ENCODE measurements at regions not wholly inside any gene's neighbourhood (a gene's known extent, or its start where the extent isn't known, plus 50 kb on each side); places are given as distances from the start of the nearest gene placed in this dataset.

DNA sequence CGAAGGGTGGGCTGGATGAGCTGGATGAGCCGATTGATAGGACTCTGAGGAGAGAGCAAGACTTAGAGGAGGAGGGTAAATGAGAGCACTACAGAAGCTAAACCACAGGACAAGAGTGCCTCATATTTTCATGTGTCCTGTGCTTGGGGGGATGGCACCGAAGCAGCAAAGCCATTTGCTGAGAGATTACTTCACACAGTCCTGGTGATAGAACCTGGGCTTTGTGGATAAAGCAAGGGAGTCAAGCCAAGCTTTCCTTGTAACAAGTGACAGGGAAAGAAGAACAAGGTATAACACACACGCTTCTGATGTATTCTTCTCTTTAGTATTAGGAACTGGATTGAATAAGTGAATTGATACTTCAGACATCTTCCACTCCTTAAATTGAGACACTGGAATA lies 253.7 kb downstream of the ANKRD7 start:
- H2AFZ ChIP-seq (ENCODE audit: low read length), result no peak overlapping the region

DNA sequence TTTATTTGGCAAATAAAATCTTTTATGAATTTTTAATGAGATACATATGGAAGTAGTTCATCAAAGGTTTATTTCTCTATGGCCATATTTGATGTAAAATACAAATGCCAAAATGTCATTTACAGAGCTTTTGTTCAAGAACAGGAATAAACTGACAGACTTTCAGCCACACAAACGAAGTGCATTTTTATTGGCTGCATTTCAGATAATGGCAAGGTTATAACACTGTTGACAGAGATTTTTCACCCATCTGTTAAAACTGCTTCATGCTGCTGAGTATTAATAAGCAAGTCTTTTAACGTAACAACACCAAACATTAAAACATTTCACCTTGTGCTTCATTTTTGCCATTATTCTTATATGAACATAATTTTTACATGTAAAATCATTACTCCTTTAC lies 254.4 kb downstream of the ANKRD7 start:
- TF ChIP-seq EZH2phosphoT487 (IDR thresholded peaks at IDR 0.05; ENCODE audit: borderline replicate concordance), result no peak
- TF ChIP-seq, protein P1, sequence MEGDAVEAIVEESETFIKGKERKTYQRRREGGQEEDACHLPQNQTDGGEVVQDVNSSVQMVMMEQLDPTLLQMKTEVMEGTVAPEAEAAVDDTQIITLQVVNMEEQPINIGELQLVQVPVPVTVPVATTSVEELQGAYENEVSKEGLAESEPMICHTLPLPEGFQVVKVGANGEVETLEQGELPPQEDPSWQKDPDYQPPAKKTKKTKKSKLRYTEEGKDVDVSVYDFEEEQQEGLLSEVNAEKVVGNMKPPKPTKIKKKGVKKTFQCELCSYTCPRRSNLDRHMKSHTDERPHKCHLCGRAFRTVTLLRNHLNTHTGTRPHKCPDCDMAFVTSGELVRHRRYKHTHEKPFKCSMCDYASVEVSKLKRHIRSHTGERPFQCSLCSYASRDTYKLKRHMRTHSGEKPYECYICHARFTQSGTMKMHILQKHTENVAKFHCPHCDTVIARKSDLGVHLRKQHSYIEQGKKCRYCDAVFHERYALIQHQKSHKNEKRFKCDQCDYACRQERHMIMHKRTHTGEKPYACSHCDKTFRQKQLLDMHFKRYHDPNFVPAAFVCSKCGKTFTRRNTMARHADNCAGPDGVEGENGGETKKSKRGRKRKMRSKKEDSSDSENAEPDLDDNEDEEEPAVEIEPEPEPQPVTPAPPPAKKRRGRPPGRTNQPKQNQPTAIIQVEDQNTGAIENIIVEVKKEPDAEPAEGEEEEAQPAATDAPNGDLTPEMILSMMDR (conservative IDR thresholded peaks at IDR 0.05; ENCODE audit: low read length), result no peak
- H3K36me3 ChIP-seq (ENCODE audit: insufficient read depth, low read length), result no peaks in the 10 kb centered on the region
- no peak overlapping the region for H3K4me3 ChIP-seq (ENCODE audit: low read length, poor library complexity, severe bottlenecking)
- no peaks in the 10 kb centered on the region for H3K27me3 ChIP-seq (ENCODE audit: insufficient read depth, low read length, poor library complexity, severe bottlenecking)
- no peaks in the 10 kb centered on the region for H3K4me1 ChIP-seq (ENCODE audit: insufficient read depth, low read length, poor library complexity, severe bottlenecking)
- no peaks in the 10 kb centered on the region for H3F3A ChIP-seq (ENCODE audit: low read depth)
- H3K9me2 ChIP-seq (replicated peaks; ENCODE audit: low read depth, low read length), result no peaks in the 10 kb centered on the region
- H3K4me2 ChIP-seq (ENCODE audit: low read depth, low read length, poor library complexity, severe bottlenecking), result no peak overlapping the region
- H2AFZ ChIP-seq (ENCODE audit: low read length), result no peak overlapping the region
- no peak overlapping the region for H3K9ac ChIP-seq (ENCODE audit: low read depth, low read length, poor library complexity, severe bottlenecking)
- H4K20me1 ChIP-seq (ENCODE audit: insufficient read depth, low read length, poor library complexity, severe bottlenecking), result no peaks in the 10 kb centered on the region
- no peaks in the 10 kb centered on the region for H3K79me2 ChIP-seq (ENCODE audit: insufficient read depth, low read length)
- H3K9me3 ChIP-seq (ENCODE audit: insufficient read depth, low read depth, low read length), result no peaks in the 10 kb centered on the region; the same call in 1 of the 2 replicates

More for the DNA sequence above, 253.7 kb downstream of the ANKRD7 start:
- no peak overlapping the region for H3K4me2 ChIP-seq (ENCODE audit: low read depth, low read length, poor library complexity, severe bottlenecking)
- no peaks in the 10 kb centered on the region for H3F3A ChIP-seq (ENCODE audit: low read depth)
- H3K9ac ChIP-seq (ENCODE audit: low read depth, low read length, poor library complexity, severe bottlenecking), result no peak overlapping the region
- H3K9me2 ChIP-seq (replicated peaks; ENCODE audit: low read depth, low read length), result no peaks in the 10 kb centered on the region
- no peaks in the 10 kb centered on the region for H3K36me3 ChIP-seq (ENCODE audit: insufficient read depth, low read length)
- no peaks in the 10 kb centered on the region for H3K4me1 ChIP-seq (ENCODE audit: insufficient read depth, low read length, poor library complexity, severe bottlenecking)
- no peak overlapping the region for H3K4me3 ChIP-seq (ENCODE audit: low read length, poor library complexity, severe bottlenecking)
- H3K79me2 ChIP-seq (ENCODE audit: insufficient read depth, low read length), result no peaks in the 10 kb centered on the region
- no peaks in the 10 kb centered on the region; the same call in 1 of the 2 replicates for H3K9me3 ChIP-seq (ENCODE audit: insufficient read depth, low read depth, low read length)
- H3K27me3 ChIP-seq (ENCODE audit: insufficient read depth, low read length, poor library complexity, severe bottlenecking), result no peaks in the 10 kb centered on the region
- H4K20me1 ChIP-seq (ENCODE audit: insufficient read depth, low read length, poor library complexity, severe bottlenecking), result no peaks in the 10 kb centered on the region
- TF ChIP-seq, protein P1 (conservative IDR thresholded peaks at IDR 0.05; ENCODE audit: low read length), result no peak
- TF ChIP-seq EZH2phosphoT487 (IDR thresholded peaks at IDR 0.05; ENCODE audit: borderline replicate concordance), result no peak

DNA sequence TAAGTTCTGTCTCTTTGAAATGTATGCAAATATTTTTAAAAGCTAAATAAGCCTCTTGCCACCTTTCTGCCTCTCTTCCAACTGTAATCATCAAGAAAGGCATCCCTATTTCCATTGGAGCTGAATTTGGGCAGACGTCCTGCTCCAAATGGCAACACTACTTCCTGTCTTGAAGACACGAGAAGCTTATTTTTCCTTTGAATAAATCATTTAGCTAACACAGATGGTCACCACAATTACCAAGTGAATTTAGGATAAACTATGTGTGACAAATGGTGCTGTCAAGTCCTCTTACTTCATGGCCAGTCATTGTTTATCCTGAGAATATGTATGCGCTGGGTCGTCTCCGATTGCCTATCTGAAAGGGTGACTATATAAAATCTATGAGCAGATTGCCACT lies 268.0 kb downstream of the ANKRD7 start:
- Histone ChIP-seq H3K9me3 (ENCODE audit: insufficient read depth, low read depth, low read length) (no peaks in the 10 kb centered on the region), H3K79me2 (ENCODE audit: insufficient read depth, low read length) (no peaks in the 10 kb centered on the region), H3K36me3 (ENCODE audit: insufficient read depth, low read length) (no peaks in the 10 kb centered on the region), H3K4me3 (ENCODE audit: low read length, poor library complexity, severe bottlenecking) (no peak overlapping the region), H2AFZ (ENCODE audit: low read length) (no peak overlapping the region), H3K4me2 (ENCODE audit: low read depth, low read length, poor library complexity, severe bottlenecking) (no peak overlapping the region), H3K9ac (ENCODE audit: low read depth, low read length, poor library complexity, severe bottlenecking) (no peak overlapping the region), H3K27me3 (ENCODE audit: insufficient read depth, low read length, poor library complexity, severe bottlenecking) (no peaks in the 10 kb centered on the region), H4K20me1 (ENCODE audit: insufficient read depth, low read length, poor library complexity, severe bottlenecking) (no peaks in the 10 kb centered on the region), H3K9me2 (replicated peaks; ENCODE audit: low read depth, low read length) (no peaks in the 10 kb centered on the region), H3K4me1 (ENCODE audit: insufficient read depth, low read length, poor library complexity, severe bottlenecking) (no peaks in the 10 kb centered on the region), H3F3A (ENCODE audit: low read depth) (no peaks in the 10 kb centered on the region)
- TF ChIP-seq, protein P1 (conservative IDR thresholded peaks at IDR 0.05; ENCODE audit: low read length), result no peak
- no peak for TF ChIP-seq EZH2phosphoT487 (IDR thresholded peaks at IDR 0.05; ENCODE audit: borderline replicate concordance)

Data from Loucy (cell line).